ENCODE measurements at regions not wholly inside any gene's neighbourhood (a gene's known extent, or its start where the extent isn't known, plus 50 kb on each side); places are given as distances from the start of the nearest gene placed in this dataset.

- H2BK15ac ChIP-seq (ENCODE audit: low read length), result no peak overlapping the region
- no peaks in the 10 kb centered on the region for H3K27me3 ChIP-seq (replicated peaks in 1 of 4; ENCODE audit: control insufficient read depth in 3 of 4, extremely low read depth in 1 of 4, insufficient read depth in 3 of 4, low read length in 3 of 4)
- H3K4me3 ChIP-seq (ENCODE audit: extremely low read depth in 1 of 4, insufficient read depth in 2 of 4, low read depth in 3 of 4, low read length in 4 of 4), result no peak overlapping the region
- H2AK5ac ChIP-seq (ENCODE audit: low read depth, low read length), result no peak overlapping the region
- H3K27ac ChIP-seq (ENCODE audit: low read depth, low read length), result no peak overlapping the region
- H3K18ac ChIP-seq (ENCODE audit: extremely low read depth, low read length), result no peak overlapping the region
- H3K23ac ChIP-seq (ENCODE audit: insufficient read length), result no peak overlapping the region
- no peak overlapping the region for H3K4me2 ChIP-seq (ENCODE audit: insufficient read depth in 1 of 2, low read depth in 2 of 2, low read length in 2 of 2)
- no peak overlapping the region for H3K14ac ChIP-seq (ENCODE audit: insufficient read length)
- H3K23me2 ChIP-seq (ENCODE audit: low read depth, low read length), result no peaks in the 10 kb centered on the region
- H4K20me1 ChIP-seq (replicated peaks in 1 of 2; ENCODE audit: control insufficient read depth in 1 of 2, insufficient read depth in 2 of 2, low read length in 2 of 2), result no peaks in the 10 kb centered on the region
- WGBS, 2 experiments (ENCODE audit: extremely low coverage in 1 of 2, insufficient coverage in 1 of 2, insufficient read length in 1 of 2, insufficient replicate concordance in 2 of 2, low coverage in 1 of 2, low lambda C conversion rate in 2 of 2, missing lambda C conversion rate in 1 of 2), result 87% methylated on average over 5 of the region's 5 CpGs; no CpG with 5 or more reads in 1 of the 2 experiments
- H2BK120ac ChIP-seq (replicated peaks; ENCODE audit: low read depth, low read length), result no peak overlapping the region
- FAIRE-seq (no peak), DNase-seq (ENCODE audit: low read depth in 1 of 2, low spot score in 2 of 2) (no peak)
- no peaks in the 10 kb centered on the region for H3K4me1 ChIP-seq (replicated peaks in 1 of 4; ENCODE audit: control insufficient read depth in 3 of 4, insufficient read depth in 4 of 4, low read length in 3 of 4)
- no peak overlapping the region for H2BK5ac ChIP-seq (ENCODE audit: low read depth, low read length)
- H4K91ac ChIP-seq (replicated peaks; ENCODE audit: insufficient read length, low read length), result no peak overlapping the region
- no peak overlapping the region for H4K8ac ChIP-seq (ENCODE audit: extremely low read depth, insufficient read depth, low read length)
- H3K4ac ChIP-seq (replicated peaks; ENCODE audit: insufficient read length, low read depth, low read length), result no peak overlapping the region
- no peaks in the 10 kb centered on the region for H3K36me3 ChIP-seq (ENCODE audit: control insufficient read depth in 2 of 4, insufficient read depth in 4 of 4, low read length in 3 of 4)
- H2BK20ac ChIP-seq (ENCODE audit: low read length), result no peak overlapping the region
- no peak overlapping the region for H2BK12ac ChIP-seq (ENCODE audit: low read depth, low read length)
- no peak overlapping the region for H3K56ac ChIP-seq (replicated peaks; ENCODE audit: insufficient read length, low read depth, low read length)
- CTCF ChIA-PET (ENCODE audit: partially characterized antibody), result interaction anchor here (1.3 kb wide), 1 partner anchor 167 kb away, joined by 4 read pairs; no protein-coding TSS in a partner anchor
- no peaks in the 10 kb centered on the region for H3K9me3 ChIP-seq (ENCODE audit: insufficient read depth in 2 of 2, low read depth in 1 of 2, low read length in 1 of 2)
- POLR2A ChIA-PET (ENCODE audit: partially characterized antibody), result no interaction called here
- TF ChIP-seq CREB1 (IDR thresholded peaks at IDR 0.05) (no peak), MAFK (IDR thresholded peaks at IDR 0.05; ENCODE audit: low read depth, low read length) (no peak), HDAC2 (IDR thresholded peaks at IDR 0.05; ENCODE audit: borderline replicate concordance in 1 of 2, low read depth in 2 of 2, low read length in 2 of 2) (no peak), RAD21 (IDR thresholded peaks at IDR 0.05 in 1 of 2, conservative IDR thresholded peaks at IDR 0.05 in 1 of 2; ENCODE audit: low read depth in 2 of 2, low read length in 2 of 2) (no peak), SIRT6 (IDR thresholded peaks at IDR 0.05; ENCODE audit: low read length) (no peak), HDAC6 (IDR thresholded peaks at IDR 0.05; ENCODE audit: low read depth, low read length) (no peak), KDM1A (IDR thresholded peaks at IDR 0.05; ENCODE audit: borderline replicate concordance, low read length) (no peak), JUN (IDR thresholded peaks at IDR 0.05; ENCODE audit: low read depth, low read length) (no peak), POLR2AphosphoS5 (IDR thresholded peaks at IDR 0.05; ENCODE audit: low read depth, low read length) (no peak), GTF2F1 (IDR thresholded peaks at IDR 0.05; ENCODE audit: borderline replicate concordance, low read depth, low read length) (no peak), EGR1 (IDR thresholded peaks at IDR 0.05; ENCODE audit: borderline replicate concordance, low read depth, low read length) (no peak), E2F6 (IDR thresholded peaks at IDR 0.05) (no peak)
- H4K5ac ChIP-seq (ENCODE audit: insufficient read length, low read depth, low read length), result no peak overlapping the region
- no peak overlapping the region for H2AFZ ChIP-seq (ENCODE audit: low read length)
- H3K79me1 ChIP-seq (ENCODE audit: low read depth, low read length), result no peaks in the 10 kb centered on the region
- no peak overlapping the region for H3K9ac ChIP-seq (replicated peaks in 1 of 4; ENCODE audit: extremely low read depth in 1 of 4, low read depth in 3 of 4, low read length in 3 of 4)
- H3K79me2 ChIP-seq (ENCODE audit: control insufficient read depth in 1 of 2, insufficient read depth in 2 of 2, low read length in 2 of 2), result no peaks in the 10 kb centered on the region
Observed at GRCh38 chr12:126914170-126914793, 1352.7 kb upstream of the TMEM132C start.
